Mucosa of descending colon (tissue), 3 donors: ENCODE measurements at regions not wholly inside any gene's neighbourhood (a gene's known extent, or its start where the extent isn't known, plus 50 kb on each side); places are given as distances from the start of the nearest gene placed in this dataset.

Experiments
- ATAC-seq: fragments of 200-7000 bp; cut with Tn5 transposase; one replicate; pipeline ENCODE4 v1.9.1; 2020; ENCODE audit warnings: mild to moderate bottlenecking, moderate library complexity
- DNase-seq, 3 donors: peaks; one replicate each; pipeline ENCODE4 v3.0.0-alpha.2; 2020
- H3K36me3 ChIP-seq: fragments of 200-600 bp; one replicate; pipeline ENCODE4 v1.8.0; 2021; ENCODE audit warnings: low read depth, mild to moderate bottlenecking
- H3K4me1 ChIP-seq: fragments of 200-600 bp; one replicate; pipeline ENCODE4 v1.8.0; 2021; ENCODE audit warnings: low read depth, mild to moderate bottlenecking
- H3K4me3 ChIP-seq: fragments of 200-600 bp; one replicate; pipeline ENCODE4 v1.8.0; 2021; ENCODE audit warnings: mild to moderate bottlenecking
- H3K9me3 ChIP-seq: fragments of 200-600 bp; one replicate; pipeline ENCODE4 v1.8.0; 2021; ENCODE audit warnings: mild to moderate bottlenecking
- intact Hi-C, 2 donors: fragments of 100-400 bp; cut with DNase I in 1 of 2; cut with micrococcal nuclease in 1 of 2; formaldehyde crosslinking; loops; one replicate each; pipeline versions ENCODE4 v1.11.0 to v1.11.1; 2022; cut with DNase I, micrococcal nuclease
- TF ChIP-seq, protein P1 (sequence below): fragments of 200-600 bp; IDR thresholded peaks from one replicate; pipeline ENCODE4 v1.8.0; 2022; ENCODE audit warnings: antibody characterized with exemption, mild to moderate bottlenecking
- donor health status: DM: no; HTN: no; CAD: no; lungs with moderate emphysema.
- donor health status: DM: no; HTN: no; CAD: no.
- donor health status: DM: no; HTN: yes; CAD: no.

DNA sequence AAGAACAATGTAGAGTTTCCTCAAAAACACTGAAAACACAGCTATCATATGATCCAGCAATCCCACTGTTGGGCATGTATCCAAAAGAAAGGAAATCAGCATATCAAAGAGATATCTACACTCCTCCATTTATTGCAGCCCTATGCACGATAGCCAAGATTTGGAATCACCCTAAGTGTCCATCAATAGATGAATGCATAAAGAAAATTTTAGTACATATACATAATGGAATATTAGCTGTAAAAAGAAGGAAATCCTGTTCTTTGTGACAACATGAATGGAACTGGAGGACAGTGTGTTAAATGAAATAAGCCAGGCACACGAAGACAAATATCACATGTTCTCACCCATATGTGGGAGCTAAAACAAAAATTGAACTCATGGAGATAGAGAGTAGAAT is 114.5 kb upstream of the FN1 start:
- DNase-seq (no peak), ATAC-seq (no peak)
- H3K36me3 ChIP-seq: no peaks in the 10 kb centered on the region
- no peak overlapping the region for H3K4me3 ChIP-seq
- no peaks in the 10 kb centered on the region for H3K4me1 ChIP-seq
- intact Hi-C loops: no loop called here
- H3K9me3 ChIP-seq: no peaks in the 10 kb centered on the region
- TF ChIP-seq, protein P1, sequence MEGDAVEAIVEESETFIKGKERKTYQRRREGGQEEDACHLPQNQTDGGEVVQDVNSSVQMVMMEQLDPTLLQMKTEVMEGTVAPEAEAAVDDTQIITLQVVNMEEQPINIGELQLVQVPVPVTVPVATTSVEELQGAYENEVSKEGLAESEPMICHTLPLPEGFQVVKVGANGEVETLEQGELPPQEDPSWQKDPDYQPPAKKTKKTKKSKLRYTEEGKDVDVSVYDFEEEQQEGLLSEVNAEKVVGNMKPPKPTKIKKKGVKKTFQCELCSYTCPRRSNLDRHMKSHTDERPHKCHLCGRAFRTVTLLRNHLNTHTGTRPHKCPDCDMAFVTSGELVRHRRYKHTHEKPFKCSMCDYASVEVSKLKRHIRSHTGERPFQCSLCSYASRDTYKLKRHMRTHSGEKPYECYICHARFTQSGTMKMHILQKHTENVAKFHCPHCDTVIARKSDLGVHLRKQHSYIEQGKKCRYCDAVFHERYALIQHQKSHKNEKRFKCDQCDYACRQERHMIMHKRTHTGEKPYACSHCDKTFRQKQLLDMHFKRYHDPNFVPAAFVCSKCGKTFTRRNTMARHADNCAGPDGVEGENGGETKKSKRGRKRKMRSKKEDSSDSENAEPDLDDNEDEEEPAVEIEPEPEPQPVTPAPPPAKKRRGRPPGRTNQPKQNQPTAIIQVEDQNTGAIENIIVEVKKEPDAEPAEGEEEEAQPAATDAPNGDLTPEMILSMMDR: no peak

DNA sequence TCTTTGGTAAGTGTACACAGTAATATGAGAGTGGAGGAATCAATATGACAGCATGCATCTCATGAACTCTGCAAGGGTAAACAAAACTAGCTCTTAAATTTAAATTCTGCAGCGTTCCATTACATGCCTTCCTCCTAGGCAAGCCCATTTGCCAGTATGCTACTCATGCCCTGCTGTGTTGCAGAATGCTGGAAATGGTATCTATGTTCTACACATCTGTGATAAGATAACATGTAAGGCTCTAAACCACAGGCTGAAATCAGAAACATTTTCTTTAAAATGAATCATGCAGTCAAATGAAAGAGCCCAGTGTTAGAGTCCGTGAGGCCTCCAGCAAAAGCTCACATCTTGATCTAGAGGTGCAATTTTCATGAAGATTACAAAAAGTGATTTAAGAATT is 112.8 kb upstream of the FN1 start:
- TF ChIP-seq, protein P1: no peak
- ATAC-seq (no peak), DNase-seq (no peak)
- Histone ChIP-seq H3K9me3 (no peaks in the 10 kb centered on the region), H3K4me3 (no peak overlapping the region), H3K4me1 (no peaks in the 10 kb centered on the region), H3K36me3 (no peaks in the 10 kb centered on the region)
- intact Hi-C loops: no loop called here

DNA sequence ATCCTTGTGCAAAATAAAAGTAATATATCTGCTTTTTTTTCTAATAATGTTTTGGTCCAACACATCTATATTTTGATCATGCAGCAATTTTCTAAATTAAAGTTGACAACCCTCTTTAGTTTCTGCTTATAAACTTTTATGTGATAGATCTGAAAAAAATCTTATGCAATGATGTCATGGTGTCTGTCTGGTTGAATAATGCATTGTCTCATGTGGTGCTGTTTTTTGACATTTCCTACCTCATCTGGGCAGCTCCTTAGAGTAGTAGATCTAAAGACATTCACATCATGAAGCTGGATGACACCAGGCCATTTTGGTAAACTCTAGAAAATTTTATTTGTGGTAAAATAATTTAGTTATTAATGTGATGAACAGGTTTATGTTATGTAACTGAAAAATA is 106.8 kb upstream of the FN1 start:
- intact Hi-C loops: no loop called here
- H3K36me3 ChIP-seq: no peaks in the 10 kb centered on the region
- no peak for DNase-seq
- TF ChIP-seq, protein P1: no peak
- ATAC-seq: no peak
- H3K4me1 ChIP-seq: no peaks in the 10 kb centered on the region
- H3K4me3 ChIP-seq: no peak overlapping the region
- no peaks in the 10 kb centered on the region for H3K9me3 ChIP-seq

DNA sequence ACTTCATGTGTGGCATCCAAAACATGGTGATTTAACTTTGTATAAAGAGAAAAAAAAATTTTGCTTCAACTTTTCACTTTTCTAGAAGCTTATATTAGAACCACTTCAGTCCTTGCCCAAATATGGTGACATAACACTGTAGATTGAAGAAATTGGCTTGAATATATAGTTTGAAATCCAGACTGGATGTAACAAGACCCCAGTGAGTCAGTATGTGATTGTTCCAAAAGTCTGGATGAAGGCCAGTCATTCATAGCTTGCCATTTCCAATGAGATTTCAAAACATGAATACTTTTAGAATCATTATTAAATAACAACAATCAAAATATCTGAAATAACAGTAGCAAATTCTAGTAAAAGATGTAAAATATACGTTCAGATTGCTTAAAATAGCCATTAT is 104.8 kb upstream of the FN1 start:
- no peak for ATAC-seq
- peaks cover 8% of the 10 kb centered on the region for H3K4me1 ChIP-seq
- no peaks in the 10 kb centered on the region for H3K9me3 ChIP-seq
- intact Hi-C loops: no loop called here
- TF ChIP-seq, protein P1: no peak
- H3K36me3 ChIP-seq: no peaks in the 10 kb centered on the region
- no peak overlapping the region for H3K4me3 ChIP-seq
- DNase-seq: no peak

DNA sequence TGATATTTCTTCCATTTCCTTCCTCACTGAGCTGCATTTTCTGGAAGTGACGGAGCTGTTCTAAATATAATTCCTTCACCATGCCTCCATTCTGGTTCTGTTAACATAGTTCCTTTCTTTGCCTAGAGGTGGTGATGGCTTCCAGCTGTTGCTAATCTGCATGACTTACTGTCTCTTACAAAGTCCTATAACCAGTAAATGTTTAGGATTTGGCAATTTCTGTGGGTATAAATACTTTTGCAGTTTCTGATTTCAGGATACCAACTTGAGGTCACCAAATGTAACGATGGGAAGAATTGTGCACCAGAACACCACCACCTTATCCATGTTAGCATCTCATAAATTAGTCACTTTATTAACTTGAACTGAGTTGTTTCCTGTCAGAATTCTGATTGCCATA is 101.7 kb upstream of the FN1 start:
- TF ChIP-seq, protein P1: no peak
- Histone ChIP-seq H3K4me1 (peaks cover 8% of the 10 kb centered on the region), H3K4me3 (no peak overlapping the region), H3K9me3 (no peaks in the 10 kb centered on the region), H3K36me3 (no peaks in the 10 kb centered on the region)
- DNase-seq (no peak), ATAC-seq (no peak)
- intact Hi-C loops: no loop called here

DNA sequence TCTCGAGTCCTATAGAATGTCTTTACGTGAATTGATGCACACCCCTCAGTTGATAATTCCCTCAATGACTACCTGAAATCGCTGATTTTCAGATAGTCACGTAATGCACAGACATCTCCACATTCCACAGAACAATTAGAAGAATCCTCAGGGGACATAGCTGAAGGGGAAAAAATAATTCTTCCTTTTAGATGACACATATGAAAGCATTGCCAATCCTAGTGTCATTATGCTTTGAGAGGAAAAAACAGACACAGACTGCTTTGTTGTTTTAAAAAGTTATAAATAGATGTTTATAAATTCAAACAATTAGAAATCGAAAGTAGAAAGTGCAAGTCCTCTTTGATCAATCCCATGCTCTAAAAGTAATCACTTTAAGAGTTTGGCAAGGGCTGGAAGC is 100.6 kb upstream of the FN1 start:
- intact Hi-C loops: no loop called here
- TF ChIP-seq, protein P1: no peak
- Histone ChIP-seq H3K36me3 (no peaks in the 10 kb centered on the region), H3K4me1 (peaks cover 8% of the 10 kb centered on the region), H3K9me3 (no peaks in the 10 kb centered on the region), H3K4me3 (no peak overlapping the region)
- ATAC-seq (no peak), DNase-seq (no peak)
